H1 (cell line): ENCODE measurements at regions not wholly inside any gene's neighbourhood (a gene's known extent, or its start where the extent isn't known, plus 50 kb on each side); places are given as distances from the start of the nearest gene placed in this dataset.

ENCODE experiments used
- ATF3 ChIP-seq: IDR thresholded peaks from 2 replicates; pipeline ENCODE4 v1.6.1; 2011; ENCODE audit warnings: low read depth, mild to moderate bottlenecking, low read length; ENCODE audit not compliant: insufficient read depth
- CHD1 ChIP-seq: IDR thresholded peaks from 2 replicates; pipeline ENCODE4 v1.6.1; 2012; ENCODE audit warnings: low read depth, low read length, improper control_type of control experiment
- NRF1 ChIP-seq: IDR thresholded peaks from 2 replicates; pipeline ENCODE4 v1.6.1; 2011; ENCODE audit warnings: mild to moderate bottlenecking, low read depth, low read length, improper control_type of control experiment
- POLR2A ChIP-seq, 2 experiments: IDR thresholded peaks; 1 replicate in 1 of 2; 2 replicates in 1 of 2; pipeline ENCODE4 v1.6.1; 2011; ENCODE audit warnings: low read depth in 2 of 2, low read length in 2 of 2, mild to moderate bottlenecking in 2 of 2; ENCODE audit errors: control extremely low read depth in 1 of 2
- RAD21 ChIP-seq, 2 experiments: IDR thresholded peaks in 1 of 2; conservative IDR thresholded peaks in 1 of 2; 2 replicates each; pipeline ENCODE4 v1.6.1; 2011; ENCODE audit warnings: low read depth in 2 of 2, low read length in 2 of 2, improper control_type of control experiment in 1 of 2, inconsistent platforms in 1 of 2, mild to moderate bottlenecking in 1 of 2, moderate library complexity in 1 of 2
- SIN3A ChIP-seq, 2 experiments: IDR thresholded peaks in 1 of 2; conservative IDR thresholded peaks in 1 of 2; 2 replicates each; pipeline ENCODE4 v1.6.1; 2011 to 2012; ENCODE audit warnings: low read length in 2 of 2, improper control_type of control experiment in 1 of 2, low read depth in 1 of 2, mild to moderate bottlenecking in 1 of 2
- TAF1 ChIP-seq: IDR thresholded peaks from 2 replicates; pipeline ENCODE4 v1.6.1; 2011; ENCODE audit warnings: mild to moderate bottlenecking, low read depth, low read length
- TF ChIP-seq, protein P1 (sequence below), 3 experiments: IDR thresholded peaks; 1 replicate in 2 of 3; 2 replicates in 1 of 3; pipeline versions ENCODE4 v1.5.1 to v1.6.1; 2011; ENCODE audit warnings: low read length in 3 of 3, mild to moderate bottlenecking in 3 of 3, inconsistent platforms in 2 of 3, low read depth in 1 of 3, moderate library complexity in 1 of 3; ENCODE audit not compliant: insufficient read depth in 1 of 3; ENCODE audit errors: control extremely low read depth in 1 of 3

GRCh38 chr10:6669269-6669859 is 89.3 kb upstream of the PRKCQ start:
- TF ChIP-seq CHD1 (no peak), SIN3A (conservative IDR thresholded peaks at IDR 0.05 in 1 of 2, IDR thresholded peaks at IDR 0.05 in 1 of 2; ENCODE audit: low read depth in 1 of 2, low read length in 2 of 2) (no peak), TAF1 (no peak), RAD21 (IDR thresholded peaks at IDR 0.05 in 1 of 2, conservative IDR thresholded peaks at IDR 0.05 in 1 of 2; ENCODE audit: low read depth in 2 of 2, low read length in 2 of 2) (peak; percentile 79 to 81), NRF1 (no peak), POLR2A (IDR thresholded peaks at IDR 0.05; ENCODE audit: control extremely low read depth in 1 of 2, low read depth in 2 of 2, low read length in 2 of 2) (no peak), ATF3 (no peak)
- TF ChIP-seq, protein P1, sequence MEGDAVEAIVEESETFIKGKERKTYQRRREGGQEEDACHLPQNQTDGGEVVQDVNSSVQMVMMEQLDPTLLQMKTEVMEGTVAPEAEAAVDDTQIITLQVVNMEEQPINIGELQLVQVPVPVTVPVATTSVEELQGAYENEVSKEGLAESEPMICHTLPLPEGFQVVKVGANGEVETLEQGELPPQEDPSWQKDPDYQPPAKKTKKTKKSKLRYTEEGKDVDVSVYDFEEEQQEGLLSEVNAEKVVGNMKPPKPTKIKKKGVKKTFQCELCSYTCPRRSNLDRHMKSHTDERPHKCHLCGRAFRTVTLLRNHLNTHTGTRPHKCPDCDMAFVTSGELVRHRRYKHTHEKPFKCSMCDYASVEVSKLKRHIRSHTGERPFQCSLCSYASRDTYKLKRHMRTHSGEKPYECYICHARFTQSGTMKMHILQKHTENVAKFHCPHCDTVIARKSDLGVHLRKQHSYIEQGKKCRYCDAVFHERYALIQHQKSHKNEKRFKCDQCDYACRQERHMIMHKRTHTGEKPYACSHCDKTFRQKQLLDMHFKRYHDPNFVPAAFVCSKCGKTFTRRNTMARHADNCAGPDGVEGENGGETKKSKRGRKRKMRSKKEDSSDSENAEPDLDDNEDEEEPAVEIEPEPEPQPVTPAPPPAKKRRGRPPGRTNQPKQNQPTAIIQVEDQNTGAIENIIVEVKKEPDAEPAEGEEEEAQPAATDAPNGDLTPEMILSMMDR (IDR thresholded peaks at IDR 0.05; ENCODE audit: control extremely low read depth in 1 of 3, insufficient read depth in 1 of 3, low read depth in 1 of 3, low read length in 3 of 3) = peak in 2 of 3 experiments; percentile 57 to 68; a peak in 2 of 4 replicates
